ENCODE measurements at regions not wholly inside any gene's neighbourhood (a gene's known extent, or its start where the extent isn't known, plus 50 kb on each side); places are given as distances from the start of the nearest gene placed in this dataset.

- no peaks in the 10 kb centered on the region for H3K9me3 ChIP-seq
- H3K4me3 ChIP-seq = no peak overlapping the region
- 97% methylated on average over 5 of the region's 6 CpGs for WGBS
- DNase-seq (ENCODE audit: low spot score in 2 of 2) = no peak
- no peaks in the 10 kb centered on the region for H3K36me3 ChIP-seq
- no peak overlapping the region for H3K27ac ChIP-seq
- no peaks in the 10 kb centered on the region for H3K4me1 ChIP-seq
- no peaks in the 10 kb centered on the region for H3K27me3 ChIP-seq
- TF ChIP-seq EP300 (IDR thresholded peaks at IDR 0.05) = no peak
- TF ChIP-seq POLR2AphosphoS5 (IDR thresholded peaks at IDR 0.05) = no peak
- no peak for TF ChIP-seq POLR2A (IDR thresholded peaks at IDR 0.05)
- no peak for TF ChIP-seq CTCF (IDR thresholded peaks at IDR 0.05)
Measured at GRCh38 chr21:15543473-15543872, 186.3 kb upstream of the USP25 start.

GRCh38 chr21:15549671-15550070 lies 180.1 kb upstream of the USP25 start:
- 41% methylated on average over 3 of the region's 3 CpGs for WGBS
- no peaks in the 10 kb centered on the region for H3K4me1 ChIP-seq
- no peaks in the 10 kb centered on the region for H3K27me3 ChIP-seq
- TF ChIP-seq POLR2AphosphoS5 (IDR thresholded peaks at IDR 0.05) (no peak), POLR2A (IDR thresholded peaks at IDR 0.05) (no peak), EP300 (IDR thresholded peaks at IDR 0.05) (no peak), CTCF (IDR thresholded peaks at IDR 0.05) (no peak)
- no peaks in the 10 kb centered on the region for H3K36me3 ChIP-seq
- DNase-seq (ENCODE audit: low spot score in 2 of 2) = no peak
- no peak overlapping the region for H3K4me3 ChIP-seq
- no peaks in the 10 kb centered on the region for H3K9me3 ChIP-seq
- H3K27ac ChIP-seq = no peak overlapping the region

- no peaks in the 10 kb centered on the region for H3K9me3 ChIP-seq
- no peaks in the 10 kb centered on the region for H3K27me3 ChIP-seq
- H3K4me3 ChIP-seq = no peak overlapping the region
- DNase-seq (ENCODE audit: low spot score in 2 of 2) = no peak
- H3K4me1 ChIP-seq = no peaks in the 10 kb centered on the region
- no peak overlapping the region for H3K27ac ChIP-seq
- 40% methylated on average over 3 of the region's 3 CpGs for WGBS
- TF ChIP-seq POLR2AphosphoS5 (IDR thresholded peaks at IDR 0.05) (no peak), POLR2A (IDR thresholded peaks at IDR 0.05) (no peak), EP300 (IDR thresholded peaks at IDR 0.05) (no peak), CTCF (IDR thresholded peaks at IDR 0.05) (no peak)
- no peaks in the 10 kb centered on the region for H3K36me3 ChIP-seq
Measured at GRCh38 chr21:15552914-15553494, 176.8 kb upstream of the USP25 start.

- H3K27ac ChIP-seq = no peak overlapping the region
- DNase-seq (ENCODE audit: low spot score in 2 of 2) = no peak
- no peak for TF ChIP-seq POLR2A (IDR thresholded peaks at IDR 0.05)
- no peaks in the 10 kb centered on the region for H3K4me1 ChIP-seq
- H3K27me3 ChIP-seq = no peaks in the 10 kb centered on the region
- no peaks in the 10 kb centered on the region for H3K36me3 ChIP-seq
- no peaks in the 10 kb centered on the region for H3K9me3 ChIP-seq
- no peak overlapping the region for H3K4me3 ChIP-seq
- 89% methylated on average over 4 of the region's 4 CpGs for WGBS
Measured at GRCh38 chr21:15557925-15558324, 171.9 kb upstream of the USP25 start.

GRCh38 chr21:15558884-15559283 lies 170.9 kb upstream of the USP25 start:
- H3K27ac ChIP-seq = no peak overlapping the region
- no peaks in the 10 kb centered on the region for H3K9me3 ChIP-seq
- H3K4me1 ChIP-seq = no peaks in the 10 kb centered on the region
- H3K4me3 ChIP-seq = no peak overlapping the region
- no peaks in the 10 kb centered on the region for H3K27me3 ChIP-seq
- TF ChIP-seq EP300 (IDR thresholded peaks at IDR 0.05) (no peak), POLR2AphosphoS5 (IDR thresholded peaks at IDR 0.05) (no peak), POLR2A (IDR thresholded peaks at IDR 0.05) (no peak), CTCF (IDR thresholded peaks at IDR 0.05) (no peak)
- no peak for DNase-seq (ENCODE audit: low spot score in 2 of 2)
- 70% methylated on average over 1 of the region's 1 CpG for WGBS
- H3K36me3 ChIP-seq = no peaks in the 10 kb centered on the region

GRCh38 chr21:15559660-15560059 lies 170.1 kb upstream of the USP25 start:
- no peak overlapping the region for H3K4me3 ChIP-seq
- no peak for DNase-seq (ENCODE audit: low spot score in 2 of 2)

More at GRCh38 chr21:15559660-15560059, 170.1 kb upstream of the USP25 start:
- no peaks in the 10 kb centered on the region for H3K4me1 ChIP-seq
- H3K9me3 ChIP-seq = no peaks in the 10 kb centered on the region
- 80% methylated on average over 2 of the region's 2 CpGs for WGBS
- no peaks in the 10 kb centered on the region for H3K27me3 ChIP-seq
- no peak for TF ChIP-seq CTCF (IDR thresholded peaks at IDR 0.05)
- no peak for TF ChIP-seq EP300 (IDR thresholded peaks at IDR 0.05)
- TF ChIP-seq POLR2A (IDR thresholded peaks at IDR 0.05) = no peak
- TF ChIP-seq POLR2AphosphoS5 (IDR thresholded peaks at IDR 0.05) = no peak
- H3K36me3 ChIP-seq = no peaks in the 10 kb centered on the region
- no peak overlapping the region for H3K27ac ChIP-seq

All from suprapubic skin (tissue), 4 donors.